ENCODE measurements at regions not wholly inside any gene's neighbourhood (a gene's known extent, or its start where the extent isn't known, plus 50 kb on each side); places are given as distances from the start of the nearest gene placed in this dataset.

DNA sequence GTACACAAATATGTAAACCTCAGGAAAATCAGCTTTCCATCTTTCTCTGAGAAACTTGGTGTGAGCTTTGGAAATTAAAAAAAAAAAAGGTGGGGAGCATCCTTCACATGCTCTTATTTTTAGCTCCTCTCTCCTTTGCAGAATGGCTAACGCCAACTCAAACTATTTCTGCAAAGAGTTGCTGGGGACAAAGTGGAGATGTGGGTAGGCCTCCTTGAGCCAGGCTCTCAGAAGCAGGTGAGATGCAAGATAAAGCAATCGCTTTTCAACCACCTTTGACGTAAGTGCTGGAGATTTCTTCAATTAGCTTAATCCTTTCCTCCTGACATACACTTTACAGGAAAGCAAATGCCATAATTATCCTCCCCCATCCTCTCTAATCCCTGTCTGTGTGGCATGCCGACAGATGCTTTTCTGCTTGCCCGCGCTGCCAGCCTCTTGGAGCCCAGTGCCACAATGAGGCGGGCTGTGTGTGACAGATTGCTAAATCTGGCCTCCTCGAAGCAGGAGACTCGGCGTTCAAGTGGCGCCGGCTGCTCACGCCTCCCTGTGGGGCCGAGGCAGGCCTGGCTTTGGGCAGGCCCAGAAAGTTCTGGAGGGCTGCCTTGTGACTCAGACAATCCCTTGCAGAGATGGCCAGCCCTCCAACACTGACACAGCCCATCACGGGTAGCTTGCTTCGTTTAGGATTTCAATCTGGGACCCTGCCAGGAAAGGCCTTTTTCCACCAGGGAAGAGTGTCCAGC is 64.9 kb upstream of the SOD3 start:
- Histone ChIP-seq H3K4me3 (ENCODE audit: low read length in 3 of 3) (no peak overlapping the region), H3K4me1 (ENCODE audit: control insufficient read depth in 3 of 3, insufficient read depth in 3 of 3, low read length in 3 of 3) (peaks cover 19 to 32% (median 27%) of the 10 kb centered on the region in 3 donors), H3K27ac (ENCODE audit: low read depth, low read length) (peak overlapping the region; percentile 34), H3K9ac (ENCODE audit: low read depth in 1 of 3, low read length in 3 of 3) (peak overlapping the region in 1 of 3 donors; percentile 33), H3K36me3 (ENCODE audit: control insufficient read depth in 3 of 3, insufficient read depth in 3 of 3, low read length in 3 of 3) (no peaks in the 10 kb centered on the region), H3K9me3 (ENCODE audit: control insufficient read depth in 3 of 3, low read length in 3 of 3) (no peaks in the 10 kb centered on the region), H3K27me3 (ENCODE audit: control insufficient read depth in 3 of 3, insufficient read depth in 3 of 3, low read length in 3 of 3) (no peaks in the 10 kb centered on the region)

GRCh38 chr4:24731448-24731847 is 63.9 kb upstream of the SOD3 start:
- Histone ChIP-seq H3K4me1 (ENCODE audit: control insufficient read depth in 3 of 3, insufficient read depth in 3 of 3, low read length in 3 of 3) (peaks cover 19 to 32% (median 27%) of the 10 kb centered on the region in 3 donors), H3K27me3 (ENCODE audit: control insufficient read depth in 3 of 3, insufficient read depth in 3 of 3, low read length in 3 of 3) (no peaks in the 10 kb centered on the region), H3K36me3 (ENCODE audit: control insufficient read depth in 3 of 3, insufficient read depth in 3 of 3, low read length in 3 of 3) (no peaks in the 10 kb centered on the region), H3K27ac (ENCODE audit: low read depth, low read length) (peak overlapping the region; percentile 34), H3K9me3 (ENCODE audit: control insufficient read depth in 3 of 3, low read length in 3 of 3) (no peaks in the 10 kb centered on the region), H3K4me3 (ENCODE audit: low read length in 3 of 3) (no peak overlapping the region), H3K9ac (ENCODE audit: low read depth in 1 of 3, low read length in 3 of 3) (no peak overlapping the region)

DNA sequence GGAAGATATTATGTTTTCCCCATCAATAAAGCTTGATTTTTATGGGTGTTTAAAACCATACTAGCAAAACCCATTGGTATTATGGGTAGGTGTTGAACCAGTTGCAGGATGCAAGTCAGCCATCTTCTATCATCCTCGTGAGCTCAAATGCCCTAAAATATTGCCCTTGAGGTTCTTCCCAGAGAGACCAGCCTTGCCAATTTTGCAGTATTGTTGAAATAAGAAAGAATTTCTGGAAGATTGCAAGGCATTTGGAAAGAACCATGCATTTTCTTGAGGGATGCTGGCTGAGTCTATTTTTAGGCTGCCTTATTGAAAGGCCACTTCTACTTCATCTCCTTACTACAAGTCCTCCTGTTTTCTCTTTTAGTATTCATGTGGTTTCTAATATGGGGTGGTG is 60.9 kb upstream of the SOD3 start:
- no peaks in the 10 kb centered on the region for H3K27me3 ChIP-seq (ENCODE audit: control insufficient read depth in 3 of 3, insufficient read depth in 3 of 3, low read length in 3 of 3)

GRCh38 chr4:24736066-24736465 is 59.3 kb upstream of the SOD3 start:
- Histone ChIP-seq H3K4me3 (ENCODE audit: low read length in 3 of 3) (no peak overlapping the region), H3K9ac (ENCODE audit: low read depth in 1 of 3, low read length in 3 of 3) (no peak overlapping the region), H3K4me1 (ENCODE audit: control insufficient read depth in 3 of 3, insufficient read depth in 3 of 3, low read length in 3 of 3) (peaks cover 12 to 18% (median 13%) of the 10 kb centered on the region in 3 donors), H3K27me3 (ENCODE audit: control insufficient read depth in 3 of 3, insufficient read depth in 3 of 3, low read length in 3 of 3) (no peaks in the 10 kb centered on the region), H3K27ac (ENCODE audit: low read depth, low read length) (no peak overlapping the region), H3K9me3 (ENCODE audit: control insufficient read depth in 3 of 3, low read length in 3 of 3) (no peaks in the 10 kb centered on the region), H3K36me3 (ENCODE audit: control insufficient read depth in 3 of 3, insufficient read depth in 3 of 3, low read length in 3 of 3) (no peaks in the 10 kb centered on the region)

More for the DNA sequence above, 60.9 kb upstream of the SOD3 start:
- Histone ChIP-seq H3K9ac (ENCODE audit: low read depth in 1 of 3, low read length in 3 of 3) (no peak overlapping the region), H3K4me1 (ENCODE audit: control insufficient read depth in 3 of 3, insufficient read depth in 3 of 3, low read length in 3 of 3) (peaks cover 19 to 26% (median 25%) of the 10 kb centered on the region in 3 donors), H3K4me3 (ENCODE audit: low read length in 3 of 3) (no peak overlapping the region), H3K27ac (ENCODE audit: low read depth, low read length) (no peak overlapping the region), H3K9me3 (ENCODE audit: control insufficient read depth in 3 of 3, low read length in 3 of 3) (no peaks in the 10 kb centered on the region), H3K36me3 (ENCODE audit: control insufficient read depth in 3 of 3, insufficient read depth in 3 of 3, low read length in 3 of 3) (no peaks in the 10 kb centered on the region)

- Histone ChIP-seq H3K27me3 (ENCODE audit: control insufficient read depth in 3 of 3, insufficient read depth in 3 of 3, low read length in 3 of 3) (no peaks in the 10 kb centered on the region), H3K9ac (ENCODE audit: low read depth in 1 of 3, low read length in 3 of 3) (no peak overlapping the region), H3K36me3 (ENCODE audit: control insufficient read depth in 3 of 3, insufficient read depth in 3 of 3, low read length in 3 of 3) (no peaks in the 10 kb centered on the region), H3K9me3 (ENCODE audit: control insufficient read depth in 3 of 3, low read length in 3 of 3) (no peaks in the 10 kb centered on the region), H3K4me3 (ENCODE audit: low read length in 3 of 3) (no peak overlapping the region), H3K27ac (ENCODE audit: low read depth, low read length) (no peak overlapping the region), H3K4me1 (ENCODE audit: control insufficient read depth in 3 of 3, insufficient read depth in 3 of 3, low read length in 3 of 3) (peaks cover 7 to 23% (median 22%) of the 10 kb centered on the region in 3 donors)
These were observed 53.5 kb upstream of the SOD3 start for GRCh38 chr4:24741910-24742309.

DNA sequence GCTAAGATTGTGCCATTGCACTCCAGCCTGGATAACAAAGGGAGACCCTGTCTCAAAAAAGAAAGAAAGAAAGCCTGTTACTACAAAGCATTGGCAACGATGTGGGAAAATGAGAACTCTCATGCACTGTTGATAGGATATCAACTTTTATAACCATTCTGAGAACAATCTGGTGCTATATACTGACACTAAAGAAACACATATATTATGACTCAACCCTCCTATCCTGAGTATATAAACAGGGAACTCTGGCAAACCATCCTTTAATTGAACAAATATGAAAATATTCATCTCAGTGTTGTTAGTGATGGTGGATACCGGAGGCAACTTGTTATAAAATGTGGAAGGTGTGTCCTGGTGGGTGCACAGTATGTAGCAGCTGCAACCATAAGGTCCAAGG is 53.0 kb upstream of the SOD3 start:
- no peak overlapping the region for H3K4me3 ChIP-seq (ENCODE audit: low read length in 3 of 3)
- peaks cover 7 to 23% (median 22%) of the 10 kb centered on the region in 3 donors for H3K4me1 ChIP-seq (ENCODE audit: control insufficient read depth in 3 of 3, insufficient read depth in 3 of 3, low read length in 3 of 3)
- H3K27ac ChIP-seq (ENCODE audit: low read depth, low read length), result no peak overlapping the region
- no peaks in the 10 kb centered on the region for H3K27me3 ChIP-seq (ENCODE audit: control insufficient read depth in 3 of 3, insufficient read depth in 3 of 3, low read length in 3 of 3)
- no peaks in the 10 kb centered on the region for H3K36me3 ChIP-seq (ENCODE audit: control insufficient read depth in 3 of 3, insufficient read depth in 3 of 3, low read length in 3 of 3)
- no peaks in the 10 kb centered on the region for H3K9me3 ChIP-seq (ENCODE audit: control insufficient read depth in 3 of 3, low read length in 3 of 3)
- H3K9ac ChIP-seq (ENCODE audit: low read depth in 1 of 3, low read length in 3 of 3), result no peak overlapping the region

- H3K27me3 ChIP-seq (ENCODE audit: control insufficient read depth in 3 of 3, insufficient read depth in 3 of 3, low read length in 3 of 3), result no peaks in the 10 kb centered on the region
- H3K36me3 ChIP-seq (ENCODE audit: control insufficient read depth in 3 of 3, insufficient read depth in 3 of 3, low read length in 3 of 3), result no peaks in the 10 kb centered on the region
- H3K4me3 ChIP-seq (ENCODE audit: low read length in 3 of 3), result no peak overlapping the region
- H3K27ac ChIP-seq (ENCODE audit: low read depth, low read length), result no peak overlapping the region
- H3K9ac ChIP-seq (ENCODE audit: low read depth in 1 of 3, low read length in 3 of 3), result no peak overlapping the region
- peaks cover 7 to 23% (median 22%) of the 10 kb centered on the region in 3 donors for H3K4me1 ChIP-seq (ENCODE audit: control insufficient read depth in 3 of 3, insufficient read depth in 3 of 3, low read length in 3 of 3)
- no peaks in the 10 kb centered on the region for H3K9me3 ChIP-seq (ENCODE audit: control insufficient read depth in 3 of 3, low read length in 3 of 3)
These were observed 52.6 kb upstream of the SOD3 start for GRCh38 chr4:24742773-24743172.

GRCh38 chr4:24743206-24743605 is 52.2 kb upstream of the SOD3 start:
- Histone ChIP-seq H3K9me3 (ENCODE audit: control insufficient read depth in 3 of 3, low read length in 3 of 3) (no peaks in the 10 kb centered on the region), H3K9ac (ENCODE audit: low read depth in 1 of 3, low read length in 3 of 3) (no peak overlapping the region), H3K4me3 (ENCODE audit: low read length in 3 of 3) (no peak overlapping the region), H3K27ac (ENCODE audit: low read depth, low read length) (no peak overlapping the region), H3K27me3 (ENCODE audit: control insufficient read depth in 3 of 3, insufficient read depth in 3 of 3, low read length in 3 of 3) (no peaks in the 10 kb centered on the region), H3K4me1 (ENCODE audit: control insufficient read depth in 3 of 3, insufficient read depth in 3 of 3, low read length in 3 of 3) (peaks cover 7 to 23% (median 22%) of the 10 kb centered on the region in 3 donors), H3K36me3 (ENCODE audit: control insufficient read depth in 3 of 3, insufficient read depth in 3 of 3, low read length in 3 of 3) (no peaks in the 10 kb centered on the region)

GRCh38 chr4:24743927-24744326 is 51.4 kb upstream of the SOD3 start:
- Histone ChIP-seq H3K4me3 (ENCODE audit: low read length in 3 of 3) (no peak overlapping the region), H3K4me1 (ENCODE audit: control insufficient read depth in 3 of 3, insufficient read depth in 3 of 3, low read length in 3 of 3) (peaks cover 7 to 23% (median 22%) of the 10 kb centered on the region in 3 donors), H3K9ac (ENCODE audit: low read depth in 1 of 3, low read length in 3 of 3) (no peak overlapping the region), H3K36me3 (ENCODE audit: control insufficient read depth in 3 of 3, insufficient read depth in 3 of 3, low read length in 3 of 3) (no peaks in the 10 kb centered on the region), H3K9me3 (ENCODE audit: control insufficient read depth in 3 of 3, low read length in 3 of 3) (no peaks in the 10 kb centered on the region), H3K27me3 (ENCODE audit: control insufficient read depth in 3 of 3, insufficient read depth in 3 of 3, low read length in 3 of 3) (no peaks in the 10 kb centered on the region), H3K27ac (ENCODE audit: low read depth, low read length) (no peak overlapping the region)

DNA sequence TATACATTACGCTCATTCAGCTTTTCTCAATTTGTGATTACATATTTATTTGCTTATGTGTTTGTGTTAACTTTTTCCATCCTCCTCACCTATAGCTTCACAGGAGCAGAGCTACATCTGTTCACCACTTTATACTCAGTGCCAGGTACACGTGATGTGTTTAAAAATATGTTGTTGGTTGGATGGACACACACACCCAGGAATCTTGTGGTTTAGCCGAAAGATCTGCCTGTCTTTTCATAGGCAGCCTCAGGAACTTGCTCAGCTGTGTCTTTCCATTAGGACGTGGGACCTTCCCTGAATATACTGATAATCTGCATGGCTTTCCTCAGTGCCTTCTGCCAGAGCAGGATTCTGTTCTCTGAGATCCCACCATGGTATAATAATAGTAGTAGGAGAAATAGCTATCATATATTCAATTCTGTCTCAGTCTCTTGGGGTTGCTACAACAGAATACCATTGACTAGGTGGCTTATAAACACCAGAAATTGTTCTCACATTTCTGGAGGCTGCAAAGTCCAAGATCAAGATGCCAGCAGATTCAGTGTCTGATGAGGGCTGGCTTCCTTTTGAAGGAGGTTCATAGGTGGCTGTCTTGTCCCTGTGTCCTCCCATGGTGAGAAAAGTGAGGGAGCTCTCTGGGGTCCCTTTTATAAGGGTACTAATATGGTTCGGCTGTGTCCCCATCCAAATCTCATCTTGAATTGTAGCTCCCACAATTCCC is 50.0 kb upstream of the SOD3 start:
- Histone ChIP-seq H3K27ac (ENCODE audit: low read depth, low read length) (no peak overlapping the region), H3K36me3 (ENCODE audit: control insufficient read depth in 3 of 3, insufficient read depth in 3 of 3, low read length in 3 of 3) (no peaks in the 10 kb centered on the region), H3K4me1 (ENCODE audit: control insufficient read depth in 3 of 3, insufficient read depth in 3 of 3, low read length in 3 of 3) (peaks cover 7 to 23% (median 22%) of the 10 kb centered on the region in 3 donors), H3K4me3 (ENCODE audit: low read length in 3 of 3) (no peak overlapping the region), H3K9me3 (ENCODE audit: control insufficient read depth in 3 of 3, low read length in 3 of 3) (no peaks in the 10 kb centered on the region), H3K27me3 (ENCODE audit: control insufficient read depth in 3 of 3, insufficient read depth in 3 of 3, low read length in 3 of 3) (no peaks in the 10 kb centered on the region), H3K9ac (ENCODE audit: low read depth in 1 of 3, low read length in 3 of 3) (no peak overlapping the region)
